SK-N-MC (cell line): ENCODE measurements at regions not wholly inside any gene's neighbourhood (a gene's known extent, or its start where the extent isn't known, plus 50 kb on each side); places are given as distances from the start of the nearest gene placed in this dataset.

Experiments used
- EZH2 ChIP-seq: fragments of 200-600 bp; sonication (generic); IDR thresholded peaks from one replicate; pipeline ENCODE4 v1.6.1; 2017; ENCODE audit warnings: antibody characterized with exemption
- FOXP2 ChIP-seq: optimal IDR thresholded peaks from 2 replicates; pipeline ENCODE3; 2011; ENCODE audit warnings: mild to moderate bottlenecking, moderate library complexity; ENCODE audit not compliant: insufficient read depth; ENCODE audit errors: extremely low read length, control extremely low read depth
- POLR2AphosphoS5 ChIP-seq: IDR thresholded peaks from 2 replicates; pipeline ENCODE4 v1.6.1; 2012; ENCODE audit warnings: mild to moderate bottlenecking, low read depth, low read length, borderline replicate concordance

- TF ChIP-seq EZH2 = no peak
- TF ChIP-seq POLR2AphosphoS5 = no peak
- TF ChIP-seq FOXP2 = no peak
Observed at GRCh38 chr2:238645095-238645494, 202.8 kb upstream of the TWIST2 start.
